Heart right ventricle (tissue), 16 donors: ENCODE measurements at regions not wholly inside any gene's neighbourhood (a gene's known extent, or its start where the extent isn't known, plus 50 kb on each side); places are given as distances from the start of the nearest gene placed in this dataset.

Source experiments
- ATAC-seq, 8 donors: fragments of 200-7000 bp; cut with Tn5 transposase; one replicate each; pipeline ENCODE4 v1.9.1; 2020; ENCODE audit warnings: mild to moderate bottlenecking in 8 of 8, moderate library complexity in 8 of 8, moderate number of reproducible peaks in 1 of 8
- DNase-seq, 2 donors: peaks; one replicate each; pipeline ENCODE4 v3.0.0-alpha.2; 2020
- H3K27ac ChIP-seq, 10 donors: fragments of 200-600 bp; sonication (generic) in 2 of 10; one replicate each; pipeline versions ENCODE4 v1.5.0 to v1.8.0; 2020 to 2022; ENCODE audit warnings: mild to moderate bottlenecking in 3 of 10
- H3K27me3 ChIP-seq, 7 donors: fragments of 200-600 bp; one replicate each; pipeline ENCODE4 v1.8.0; 2021 to 2022; ENCODE audit warnings: mild to moderate bottlenecking in 2 of 7
- H3K36me3 ChIP-seq, 9 donors: fragments of 200-600 bp; sonication (generic) in 1 of 9; one replicate each; pipeline versions ENCODE4 v1.5.0 to v1.8.0; 2020 to 2022; ENCODE audit warnings: mild to moderate bottlenecking in 2 of 9
- H3K4me1 ChIP-seq, 9 donors: fragments of 200-600 bp; sonication (generic) in 1 of 9; one replicate each; pipeline versions ENCODE4 v1.5.0 to v1.8.0; 2020 to 2022; ENCODE audit warnings: mild to moderate bottlenecking in 4 of 9
- H3K4me3 ChIP-seq, 10 donors: fragments of 200-600 bp; sonication (generic) in 2 of 10; one replicate each; pipeline versions ENCODE4 v1.5.0 to v1.8.0; 2020 to 2022; ENCODE audit warnings: mild to moderate bottlenecking in 7 of 10, moderate library complexity in 2 of 10
- H3K9me3 ChIP-seq, 11 donors: fragments of 200-600 bp in 10 of 11; sonication (generic) in 2 of 11; one replicate each; pipeline versions ENCODE4 v1.5.0 to v1.8.0; 2013 to 2022; ENCODE audit warnings: mild to moderate bottlenecking in 2 of 11, control low read depth in 1 of 11, moderate library complexity in 1 of 11
- CTCF ChIP-seq, 9 donors: fragments of 200-600 bp; sonication (generic) in 2 of 9; IDR thresholded peaks; one replicate each; pipeline versions ENCODE4 v1.5.0 to v1.8.0; 2021 to 2022; ENCODE audit warnings: antibody characterized with exemption in 9 of 9, mild to moderate bottlenecking in 5 of 9, moderate library complexity in 1 of 9
- WGBS, 2 donors: extraction: QIAGEN DNeasy Blood & Tissue Kit; methylation state at CpG; one replicate each; pipeline ENCODE4 v1.1.7; 2013; ENCODE audit warnings: inconsistent platforms in 1 of 2; 5-methylcytosine and 5-hydroxymethylcytosine counted together
- intact Hi-C, 10 donors: fragments of 100-400 bp; cut with DNase I; formaldehyde crosslinking; loops; one replicate each; pipeline versions ENCODE4 v1.11.1 to v1.14.2; 2022
- donor health status: Arrhythmogenic right ventricular cardiomyopathy.
- donor health status: ischemic (EF 13 %, LVEDD 7.1; RV severe dilation, severe dysfunction).
- donor health status: healthy with polysubstance abuse.
- donor health status: DM: no; HTN: yes; CAD: no.
- donor health status: DM: no; HTN: no; CAD: no.
- donor health status: ischemic (EF 25% LVEDD 6.9; RV normal size, moderate dysfunction).
- donor health status: ischemic (EF 25% LVEDD 5.7; RV mildly dilated, moderate dysfunction).
- donor health status: healthy.
- donor health status: DM: yes; HTN: yes; CAD: no.
- donor health status: Ischemic cardiomyopathy.
- donor health status: ischemic (EF 35%, LVEDD 5.7; RV mildly dilated, moderate dysfunction).
- donor health status: nonischemic (EF 11% LVEDD 7.7; RV severe dilation, severe dysfunction).
- donor health status: DM: yes; HTN: yes; CAD: no.
- donor health status: PGD.
- donor health status: ischemic (EF 29% LVEDD 5.4; RV normal size, mild dysfunction).
- donor health status: nonischemic (EF 23%, LVEDD 6.1; RV moderate dilation, normal function).

- no peaks in the 10 kb centered on the region for H3K4me1 ChIP-seq
- no peak for ATAC-seq
- peaks cover 0 to 3% (median 0%) of the 10 kb centered on the region in 11 donors for H3K9me3 ChIP-seq
- no peak for DNase-seq
- no peak overlapping the region for H3K4me3 ChIP-seq
- TF ChIP-seq CTCF (IDR thresholded peaks at IDR 0.05) = no peak
- H3K36me3 ChIP-seq = no peaks in the 10 kb centered on the region
- 84 to 90% methylated on average over 2 of the region's 2 CpGs for WGBS, 2 donors
- no peaks in the 10 kb centered on the region for H3K27me3 ChIP-seq
- intact Hi-C loops = no loop called here
- H3K27ac ChIP-seq = no peak overlapping the region
Observed at GRCh38 chr5:17730421-17730820, 96.2 kb downstream of the TAF11L14 start.

- H3K27me3 ChIP-seq = no peaks in the 10 kb centered on the region
- no peak for ATAC-seq
- TF ChIP-seq CTCF (IDR thresholded peaks at IDR 0.05) = no peak
- H3K4me3 ChIP-seq = no peak overlapping the region
- H3K36me3 ChIP-seq = no peaks in the 10 kb centered on the region
- H3K4me1 ChIP-seq = no peaks in the 10 kb centered on the region
- no peak overlapping the region for H3K27ac ChIP-seq
- 58 to 79% methylated on average over 3 of the region's 3 CpGs for WGBS, 2 donors
- no peak for DNase-seq
- H3K9me3 ChIP-seq = peaks cover 0 to 3% (median 0%) of the 10 kb centered on the region in 11 donors
- intact Hi-C loops = no loop called here
Observed at GRCh38 chr5:17732351-17732923, 98.2 kb downstream of the TAF11L14 start.

DNA sequence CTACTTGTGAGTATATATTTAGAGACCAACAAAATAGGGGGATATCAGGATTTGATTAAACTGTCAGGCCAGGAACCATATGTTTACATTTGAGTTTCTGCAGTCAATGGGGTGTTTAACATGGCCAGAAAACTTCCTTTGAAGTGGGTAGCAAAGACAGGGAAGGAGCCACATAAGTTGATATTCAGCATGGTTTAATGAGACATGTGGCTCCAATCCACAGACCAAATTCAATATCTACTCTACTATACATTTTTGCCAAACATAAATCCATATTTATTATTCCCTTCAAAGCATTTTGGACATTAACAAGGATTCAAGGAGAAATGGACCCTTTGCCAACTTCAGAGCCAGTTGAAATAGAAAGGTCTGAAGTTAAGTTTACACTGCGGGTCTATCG is 99.8 kb downstream of the TAF11L14 start:
- no peaks in the 10 kb centered on the region for H3K36me3 ChIP-seq
- DNase-seq (no peak), ATAC-seq (no peak)
- no peak overlapping the region for H3K4me3 ChIP-seq
- 92 to 95% methylated on average over 2 of the region's 2 CpGs for WGBS, 2 donors
- peaks cover 0 to 3% (median 0%) of the 10 kb centered on the region in 11 donors for H3K9me3 ChIP-seq
- TF ChIP-seq CTCF (IDR thresholded peaks at IDR 0.05) = no peak
- no peaks in the 10 kb centered on the region for H3K27me3 ChIP-seq
- no peaks in the 10 kb centered on the region for H3K4me1 ChIP-seq
- intact Hi-C loops = no loop called here
- no peak overlapping the region for H3K27ac ChIP-seq

DNA sequence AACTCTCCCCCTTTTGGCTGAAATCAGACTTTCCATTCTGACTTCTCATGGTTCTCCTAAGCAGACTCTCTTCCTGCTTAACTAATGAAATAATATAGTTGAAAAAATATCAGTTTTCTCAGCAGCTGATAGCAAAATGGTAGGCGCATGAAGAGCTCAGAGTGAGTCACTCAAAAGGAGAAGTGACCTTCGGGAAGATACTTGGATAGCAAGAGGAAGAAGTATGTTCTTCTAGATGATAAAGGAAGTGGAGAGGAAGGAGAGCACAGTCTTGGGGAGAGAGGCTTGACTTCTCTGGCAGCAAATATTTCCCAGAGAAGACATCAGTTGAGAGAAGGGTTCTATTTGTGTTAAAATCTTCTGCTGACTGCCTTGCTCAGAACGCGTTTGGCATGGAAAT is 101.5 kb downstream of the TAF11L14 start:
- no peaks in the 10 kb centered on the region for H3K27me3 ChIP-seq
- no peak for ATAC-seq
- intact Hi-C loops = no loop called here
- DNase-seq = no peak
- no peaks in the 10 kb centered on the region for H3K36me3 ChIP-seq
- H3K27ac ChIP-seq = no peak overlapping the region
- 67 to 72% methylated on average over 4 of the region's 4 CpGs for WGBS, 2 donors
- no peaks in the 10 kb centered on the region for H3K9me3 ChIP-seq
- no peak for TF ChIP-seq CTCF (IDR thresholded peaks at IDR 0.05)
- H3K4me1 ChIP-seq = no peaks in the 10 kb centered on the region
- no peak overlapping the region for H3K4me3 ChIP-seq
